Brain microvascular endothelial cell (primary cell): ENCODE measurements at regions not wholly inside any gene's neighbourhood (a gene's known extent, or its start where the extent isn't known, plus 50 kb on each side); places are given as distances from the start of the nearest gene placed in this dataset.

ENCODE experiments used
- DNase-seq: peaks from one replicate; pipeline ENCODE4 v3.0.0-alpha.2; 2020
- H3K27ac ChIP-seq: fragments of 250-450 bp; sonication (Bioruptor Pico); 2 replicates; pipeline ENCODE4 v1.5.1; 2020; ENCODE audit warnings: mild to moderate bottlenecking, moderate library complexity
- H3K27me3 ChIP-seq: fragments of 250-450 bp; sonication (Bioruptor Pico); replicated peaks from 2 replicates; pipeline ENCODE4 v1.5.1; 2020; ENCODE audit warnings: mild to moderate bottlenecking
- H3K36me3 ChIP-seq: fragments of 250-450 bp; sonication (Bioruptor Pico); replicated peaks from 2 replicates; pipeline ENCODE4 v1.5.1; 2020; ENCODE audit warnings: mild to moderate bottlenecking
- H3K4me3 ChIP-seq: 2 replicates; pipeline ENCODE4 v1.5.1; 2011; ENCODE audit warnings: low read depth, mild to moderate bottlenecking, control low read depth, low read length, moderate library complexity
- in situ Hi-C: cut with HindIII; loops from 2 replicates; pipeline ENCODE4 v1.10.0; 2017; ENCODE audit warnings: low sequenced_read_pairs, low pct_ligation_motif_present
- TF ChIP-seq, protein P1 (sequence below): IDR thresholded peaks from 2 replicates; pipeline ENCODE4 v1.5.1; 2011; ENCODE audit warnings: low read depth, mild to moderate bottlenecking, moderate library complexity, low read length, control low read depth, inconsistent platforms; ENCODE audit errors: missing control alignments

DNA sequence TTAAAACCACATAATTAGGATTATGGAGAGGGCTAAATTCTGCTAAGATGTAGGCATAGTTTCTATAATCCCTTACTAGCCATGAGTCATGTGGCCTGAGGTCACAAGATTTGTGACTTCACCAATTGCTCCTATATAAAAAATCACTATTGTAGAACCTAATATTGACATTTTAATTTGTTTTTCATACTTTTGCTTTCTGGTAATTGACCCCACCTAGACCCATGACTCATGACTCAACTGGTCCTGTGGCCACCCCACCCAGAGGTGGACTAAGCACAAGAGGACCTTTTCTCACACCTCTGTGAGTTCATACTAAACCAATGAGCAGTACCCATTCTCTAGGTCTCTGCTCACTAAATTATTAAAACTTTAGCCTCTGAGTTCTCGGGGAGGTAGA is 1567.5 kb upstream of the LRRTM1 start:
- no peaks in the 10 kb centered on the region for H3K27me3 ChIP-seq
- in situ Hi-C loops, result no loop called here

DNA sequence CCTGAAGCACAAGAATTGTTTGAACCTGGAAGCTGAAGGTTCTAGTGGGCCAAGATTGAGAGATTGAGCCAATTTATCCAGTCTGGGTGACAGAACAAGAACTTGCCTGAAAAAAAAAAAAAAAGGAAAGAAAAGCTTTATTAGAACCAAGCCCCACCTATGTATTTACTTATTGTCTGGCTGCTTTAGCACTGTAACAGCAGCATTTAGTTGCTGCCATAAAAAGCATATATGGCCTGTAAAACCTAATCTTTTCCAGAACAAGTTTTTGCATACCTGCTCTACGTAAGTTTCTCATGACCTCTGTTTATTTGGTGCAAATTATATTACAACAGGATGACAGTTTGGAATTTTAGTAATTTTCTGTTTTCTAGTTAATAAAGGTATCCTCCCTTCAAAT is 1565.6 kb upstream of the LRRTM1 start:
- no peak overlapping the region for H3K4me3 ChIP-seq
- DNase-seq, result no peak
- TF ChIP-seq, protein P1, sequence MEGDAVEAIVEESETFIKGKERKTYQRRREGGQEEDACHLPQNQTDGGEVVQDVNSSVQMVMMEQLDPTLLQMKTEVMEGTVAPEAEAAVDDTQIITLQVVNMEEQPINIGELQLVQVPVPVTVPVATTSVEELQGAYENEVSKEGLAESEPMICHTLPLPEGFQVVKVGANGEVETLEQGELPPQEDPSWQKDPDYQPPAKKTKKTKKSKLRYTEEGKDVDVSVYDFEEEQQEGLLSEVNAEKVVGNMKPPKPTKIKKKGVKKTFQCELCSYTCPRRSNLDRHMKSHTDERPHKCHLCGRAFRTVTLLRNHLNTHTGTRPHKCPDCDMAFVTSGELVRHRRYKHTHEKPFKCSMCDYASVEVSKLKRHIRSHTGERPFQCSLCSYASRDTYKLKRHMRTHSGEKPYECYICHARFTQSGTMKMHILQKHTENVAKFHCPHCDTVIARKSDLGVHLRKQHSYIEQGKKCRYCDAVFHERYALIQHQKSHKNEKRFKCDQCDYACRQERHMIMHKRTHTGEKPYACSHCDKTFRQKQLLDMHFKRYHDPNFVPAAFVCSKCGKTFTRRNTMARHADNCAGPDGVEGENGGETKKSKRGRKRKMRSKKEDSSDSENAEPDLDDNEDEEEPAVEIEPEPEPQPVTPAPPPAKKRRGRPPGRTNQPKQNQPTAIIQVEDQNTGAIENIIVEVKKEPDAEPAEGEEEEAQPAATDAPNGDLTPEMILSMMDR, result no peak
- no peaks in the 10 kb centered on the region for H3K36me3 ChIP-seq
- in situ Hi-C loops, result no loop called here
- H3K27ac ChIP-seq, result no peak overlapping the region
- H3K27me3 ChIP-seq, result no peaks in the 10 kb centered on the region

More for the DNA sequence above, 1567.5 kb upstream of the LRRTM1 start:
- DNase-seq, result no peak
- no peaks in the 10 kb centered on the region for H3K36me3 ChIP-seq
- no peak overlapping the region for H3K27ac ChIP-seq
- TF ChIP-seq, protein P1, result no peak
- no peak overlapping the region for H3K4me3 ChIP-seq

- in situ Hi-C loops, result no loop called here
Observed at GRCh38 chr2:81858998-81859397, 1554.4 kb upstream of the LRRTM1 start.

DNA sequence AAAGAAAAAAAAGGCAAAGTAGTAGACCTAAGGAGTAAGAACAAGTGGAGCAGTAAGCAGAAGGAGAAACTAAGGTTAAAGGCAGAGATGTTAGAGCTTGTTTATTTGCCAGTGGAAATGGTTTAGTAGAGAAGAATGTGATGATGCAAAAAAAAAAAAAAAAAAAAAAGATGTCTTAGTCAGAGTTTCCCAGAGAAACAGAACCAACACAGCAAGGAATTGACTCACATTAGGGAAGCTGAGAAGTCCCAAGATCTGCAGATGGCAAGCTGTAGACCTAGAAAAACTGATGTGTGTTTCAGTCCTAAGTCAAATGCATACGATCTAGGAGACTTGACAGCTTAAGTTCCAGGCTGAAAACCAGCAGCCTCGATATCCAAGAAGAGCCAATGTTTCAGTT is 1548.8 kb upstream of the LRRTM1 start:
- in situ Hi-C loops, result no loop called here
- DNase-seq, result no peak

More at GRCh38 chr2:81858998-81859397, 1554.4 kb upstream of the LRRTM1 start:
- H3K27ac ChIP-seq, result no peak overlapping the region
- DNase-seq, result no peak
- no peaks in the 10 kb centered on the region for H3K36me3 ChIP-seq
- no peak overlapping the region for H3K4me3 ChIP-seq
- H3K27me3 ChIP-seq, result no peaks in the 10 kb centered on the region
- TF ChIP-seq, protein P1, result no peak

DNA sequence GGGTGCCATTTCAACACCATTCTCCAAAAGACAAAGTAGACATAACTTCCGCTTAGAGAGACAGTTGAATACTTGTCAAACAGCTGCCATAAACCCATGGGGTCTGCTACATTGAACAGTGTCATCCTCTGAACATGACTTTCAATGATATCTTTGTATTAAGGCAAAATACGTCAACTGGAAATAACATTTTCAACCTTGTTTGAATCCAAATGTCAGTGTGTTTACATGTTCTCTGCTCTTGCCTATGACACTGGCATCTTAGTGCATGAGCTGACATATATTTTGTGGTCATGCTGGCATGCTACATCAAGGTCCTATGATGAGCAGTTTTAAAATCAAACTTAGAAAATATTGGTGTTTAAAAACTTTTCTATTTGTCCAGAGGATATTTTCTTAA is 1548.1 kb upstream of the LRRTM1 start:
- H3K27ac ChIP-seq, result no peak overlapping the region
- TF ChIP-seq, protein P1, result no peak
- in situ Hi-C loops, result no loop called here
- no peaks in the 10 kb centered on the region for H3K27me3 ChIP-seq
- no peaks in the 10 kb centered on the region for H3K36me3 ChIP-seq
- no peak overlapping the region for H3K4me3 ChIP-seq
- no peak for DNase-seq

More for the DNA sequence above, 1548.8 kb upstream of the LRRTM1 start:
- H3K36me3 ChIP-seq, result no peaks in the 10 kb centered on the region
- no peak overlapping the region for H3K4me3 ChIP-seq
- no peak overlapping the region for H3K27ac ChIP-seq
- no peaks in the 10 kb centered on the region for H3K27me3 ChIP-seq
- TF ChIP-seq, protein P1, result no peak

DNA sequence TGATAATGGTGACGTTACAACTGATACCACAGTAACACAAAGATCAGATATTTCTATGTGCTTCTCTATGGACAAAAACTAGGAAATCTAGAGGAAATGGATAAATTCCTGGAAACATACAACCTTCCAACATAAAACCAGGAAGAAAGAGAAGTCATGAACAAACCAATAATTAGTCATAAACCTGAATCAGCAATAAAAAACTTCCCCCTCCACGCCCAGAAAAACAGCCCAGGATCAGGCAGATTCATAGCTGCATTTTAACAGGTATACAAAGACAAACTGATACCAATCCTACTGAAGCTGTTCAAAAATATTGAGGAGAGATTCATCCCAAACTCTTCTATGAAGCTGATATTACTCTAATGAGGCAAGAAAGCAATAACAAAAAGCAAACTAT is 1535.2 kb upstream of the LRRTM1 start:
- Histone ChIP-seq H3K27ac (no peak overlapping the region), H3K36me3 (no peaks in the 10 kb centered on the region), H3K4me3 (no peak overlapping the region), H3K27me3 (no peaks in the 10 kb centered on the region)
- DNase-seq, result no peak
- in situ Hi-C loops, result no loop called here
- TF ChIP-seq, protein P1, result no peak
